ENCODE measurements at regions not wholly inside any gene's neighbourhood (a gene's known extent, or its start where the extent isn't known, plus 50 kb on each side); places are given as distances from the start of the nearest gene placed in this dataset.

- intact Hi-C loops (cut with DNase I; ENCODE audit: low total_unique reads) = no loop called here
- Histone ChIP-seq H3K4me3 (no peak overlapping the region), H3K27me3 (no peaks in the 10 kb centered on the region), H3K4me1 (peaks cover 14% of the 10 kb centered on the region), H3K9me3 (no peaks in the 10 kb centered on the region), H3K27ac (no peak overlapping the region), H3K36me3 (ENCODE audit: low read depth, missing control alignments) (no peaks in the 10 kb centered on the region)
- no peak for DNase-seq
- TF ChIP-seq CTCF (IDR thresholded peaks at IDR 0.05) (no peak), POLR2A (IDR thresholded peaks at IDR 0.05) (no peak)
- WGBS, 2 donors = 89 to 90% methylated on average over 3 of the region's 3 CpGs
Observed at GRCh38 chr11:13207270-13207664, 70.3 kb upstream of the BMAL1 start.

DNA sequence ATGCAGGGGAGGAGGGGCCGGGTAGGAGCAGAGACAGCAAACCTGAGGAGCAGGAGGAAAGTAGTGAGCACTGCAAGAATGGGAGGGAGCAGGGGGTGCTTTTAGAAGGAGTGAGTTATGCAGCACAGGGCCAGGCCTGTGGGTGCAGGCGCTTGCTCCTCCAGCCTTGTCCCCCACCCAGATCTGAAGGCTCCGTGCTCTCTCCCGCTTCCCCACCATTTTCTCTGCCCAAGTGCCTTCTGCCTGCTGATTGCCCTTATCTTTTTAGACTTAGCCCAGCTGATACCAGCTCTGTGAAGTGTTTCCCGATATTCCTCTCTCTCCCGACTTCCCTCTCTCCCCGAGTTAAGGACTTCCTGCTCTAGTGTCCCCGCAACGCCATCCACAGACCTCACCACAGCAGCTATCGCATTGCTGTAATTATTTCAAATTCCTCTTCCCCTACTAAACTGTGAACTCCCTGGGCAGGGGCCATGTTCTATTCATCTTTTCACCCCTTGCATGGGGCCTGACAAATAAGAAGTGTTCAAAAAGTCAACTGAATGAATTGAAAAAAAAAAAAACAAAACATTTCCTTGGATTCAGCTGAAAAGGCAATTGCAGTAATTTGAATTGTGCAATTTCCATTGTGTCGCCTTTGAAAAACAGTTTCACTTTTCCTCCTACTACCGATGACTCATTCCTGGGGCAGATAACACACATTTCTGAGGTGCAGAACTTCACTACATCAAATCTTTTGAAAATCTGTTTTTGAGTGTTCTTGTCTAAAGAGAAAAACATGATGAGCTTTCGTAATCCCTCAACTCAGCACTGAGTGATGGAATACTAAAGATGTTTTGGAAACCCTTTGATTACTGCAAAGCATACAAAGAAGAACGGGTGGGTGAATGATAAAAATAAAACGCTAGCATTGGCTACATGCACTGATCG lies 69.7 kb upstream of the BMAL1 start:
- no peak for TF ChIP-seq POLR2A (IDR thresholded peaks at IDR 0.05)
- no peak for TF ChIP-seq CTCF (IDR thresholded peaks at IDR 0.05)
- H3K36me3 ChIP-seq (ENCODE audit: low read depth, missing control alignments) = no peaks in the 10 kb centered on the region
- H3K27ac ChIP-seq = no peak overlapping the region
- no peak for DNase-seq
- intact Hi-C loops (cut with DNase I; ENCODE audit: low total_unique reads) = no loop called here
- H3K9me3 ChIP-seq = no peaks in the 10 kb centered on the region
- 29% methylated on average over 16 of the region's 16 CpGs for WGBS, 2 donors
- peaks cover 14% of the 10 kb centered on the region for H3K4me1 ChIP-seq
- no peaks in the 10 kb centered on the region for H3K27me3 ChIP-seq
- H3K4me3 ChIP-seq = peak overlapping the region in 1 of 2 donors; percentile 36

DNA sequence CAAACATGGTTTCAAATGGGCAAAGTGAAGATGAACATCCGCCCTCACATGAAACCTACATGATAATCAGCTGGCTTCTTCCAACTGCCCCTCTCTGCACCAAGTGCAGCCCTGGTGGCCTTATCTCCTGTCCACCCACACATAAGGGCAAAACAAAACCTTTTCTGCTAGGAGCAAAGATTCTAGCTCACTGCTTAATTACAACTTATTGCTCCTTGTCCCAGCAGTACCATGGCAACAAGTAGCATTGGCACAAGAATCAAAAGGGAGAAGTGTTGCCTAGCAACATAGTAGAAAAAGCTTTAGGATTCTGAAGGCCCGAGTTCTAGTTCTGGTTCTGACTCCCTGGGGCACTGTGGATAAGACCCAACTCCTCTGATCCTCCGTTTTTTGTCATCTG lies 68.7 kb upstream of the BMAL1 start:
- peaks cover 17% of the 10 kb centered on the region for H3K4me1 ChIP-seq
- intact Hi-C loops (cut with DNase I; ENCODE audit: low total_unique reads) = no loop called here
- TF ChIP-seq POLR2A (IDR thresholded peaks at IDR 0.05) (no peak), CTCF (IDR thresholded peaks at IDR 0.05) (no peak)
- WGBS, 2 donors = 79 to 87% methylated on average over 3 of the region's 3 CpGs
- H3K27me3 ChIP-seq = no peaks in the 10 kb centered on the region
- DNase-seq = no peak
- no peak overlapping the region for H3K27ac ChIP-seq
- H3K36me3 ChIP-seq (ENCODE audit: low read depth, missing control alignments) = no peaks in the 10 kb centered on the region
- no peak overlapping the region for H3K4me3 ChIP-seq
- H3K9me3 ChIP-seq = no peaks in the 10 kb centered on the region

DNA sequence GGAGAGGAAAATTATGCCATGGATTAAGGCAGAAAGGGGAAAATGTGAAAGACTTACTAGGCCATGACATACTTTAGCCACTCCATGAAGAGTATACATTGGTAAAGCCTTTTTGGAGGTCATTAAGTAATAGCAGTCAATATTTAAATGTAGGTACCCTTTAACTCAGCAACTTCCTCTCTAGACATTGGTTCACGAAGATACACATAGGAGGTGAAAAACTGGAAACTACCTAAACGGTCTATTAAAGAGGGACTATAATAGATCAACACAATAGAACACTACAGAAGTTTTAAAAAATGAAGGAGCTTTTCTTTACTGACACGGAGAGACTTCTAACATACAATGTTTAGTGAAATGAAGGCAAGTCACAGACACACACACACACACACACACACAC lies 68.2 kb upstream of the BMAL1 start:
- peaks cover 22% of the 10 kb centered on the region for H3K4me1 ChIP-seq
- H3K27ac ChIP-seq = no peak overlapping the region
- WGBS, 2 donors = 85 to 88% methylated on average over 3 of the region's 3 CpGs
- H3K36me3 ChIP-seq (ENCODE audit: low read depth, missing control alignments) = no peaks in the 10 kb centered on the region
- H3K4me3 ChIP-seq = no peak overlapping the region
- H3K9me3 ChIP-seq = no peaks in the 10 kb centered on the region
- no peak for DNase-seq
- no peaks in the 10 kb centered on the region for H3K27me3 ChIP-seq
- intact Hi-C loops (cut with DNase I; ENCODE audit: low total_unique reads) = no loop called here
- TF ChIP-seq POLR2A (IDR thresholded peaks at IDR 0.05) (no peak), CTCF (IDR thresholded peaks at IDR 0.05) (no peak)

- peaks cover 29% of the 10 kb centered on the region for H3K4me1 ChIP-seq
- DNase-seq = peak; percentile 87
- H3K9me3 ChIP-seq = no peaks in the 10 kb centered on the region
- 30 to 33% methylated on average over 1 of the region's 1 CpG for WGBS, 2 donors
- no peaks in the 10 kb centered on the region for H3K36me3 ChIP-seq (ENCODE audit: low read depth, missing control alignments)
- no peaks in the 10 kb centered on the region for H3K27me3 ChIP-seq
- TF ChIP-seq POLR2A (IDR thresholded peaks at IDR 0.05) (no peak), CTCF (IDR thresholded peaks at IDR 0.05) (peak; percentile 28 to 73 (median 56))
- no peak overlapping the region for H3K4me3 ChIP-seq
- intact Hi-C loops (cut with DNase I; ENCODE audit: low total_unique reads) = no loop called here
- no peak overlapping the region for H3K27ac ChIP-seq
Observed at GRCh38 chr11:13210424-13210823, 67.2 kb upstream of the BMAL1 start.
